ENCODE measurements at regions not wholly inside any gene's neighbourhood (a gene's known extent, or its start where the extent isn't known, plus 50 kb on each side); places are given as distances from the start of the nearest gene placed in this dataset.

DNA sequence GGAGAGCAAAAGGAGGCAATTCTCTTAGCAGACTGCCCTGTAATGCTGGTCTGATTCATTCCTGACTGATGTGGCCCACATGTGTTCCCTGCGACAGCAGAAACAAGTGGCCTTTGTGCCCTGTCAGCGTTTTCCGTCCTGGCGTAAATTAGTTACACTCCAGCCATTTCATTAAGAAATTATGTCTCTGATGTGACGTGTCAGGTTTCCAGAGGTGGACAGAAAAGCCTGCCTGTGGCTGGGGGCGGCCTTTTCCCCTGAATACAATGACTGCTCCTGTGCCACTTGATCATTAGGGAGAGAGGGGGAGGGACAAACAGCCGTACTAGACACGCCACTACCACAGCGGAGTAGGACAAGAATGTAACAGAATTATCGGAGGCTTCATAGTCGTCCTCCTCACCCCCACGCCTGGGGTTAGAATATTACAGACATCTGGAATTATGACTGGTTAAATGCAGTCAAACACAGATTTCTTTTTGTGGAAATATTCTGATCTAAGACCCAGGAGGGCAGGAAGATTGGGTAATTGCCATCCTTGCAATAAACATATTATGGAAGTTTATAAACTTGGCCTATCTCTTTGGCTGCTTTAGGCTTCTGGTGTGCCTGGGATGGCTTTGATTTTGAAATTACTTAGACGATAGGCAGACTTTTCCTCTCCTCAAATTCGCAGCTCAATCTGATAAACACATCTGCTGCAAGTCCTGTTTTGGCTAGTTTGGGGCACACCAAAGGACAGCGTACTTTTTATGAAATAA lies 146.2 kb upstream of the BCOR start (continued):
- TF ChIP-seq, protein P1, sequence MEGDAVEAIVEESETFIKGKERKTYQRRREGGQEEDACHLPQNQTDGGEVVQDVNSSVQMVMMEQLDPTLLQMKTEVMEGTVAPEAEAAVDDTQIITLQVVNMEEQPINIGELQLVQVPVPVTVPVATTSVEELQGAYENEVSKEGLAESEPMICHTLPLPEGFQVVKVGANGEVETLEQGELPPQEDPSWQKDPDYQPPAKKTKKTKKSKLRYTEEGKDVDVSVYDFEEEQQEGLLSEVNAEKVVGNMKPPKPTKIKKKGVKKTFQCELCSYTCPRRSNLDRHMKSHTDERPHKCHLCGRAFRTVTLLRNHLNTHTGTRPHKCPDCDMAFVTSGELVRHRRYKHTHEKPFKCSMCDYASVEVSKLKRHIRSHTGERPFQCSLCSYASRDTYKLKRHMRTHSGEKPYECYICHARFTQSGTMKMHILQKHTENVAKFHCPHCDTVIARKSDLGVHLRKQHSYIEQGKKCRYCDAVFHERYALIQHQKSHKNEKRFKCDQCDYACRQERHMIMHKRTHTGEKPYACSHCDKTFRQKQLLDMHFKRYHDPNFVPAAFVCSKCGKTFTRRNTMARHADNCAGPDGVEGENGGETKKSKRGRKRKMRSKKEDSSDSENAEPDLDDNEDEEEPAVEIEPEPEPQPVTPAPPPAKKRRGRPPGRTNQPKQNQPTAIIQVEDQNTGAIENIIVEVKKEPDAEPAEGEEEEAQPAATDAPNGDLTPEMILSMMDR (IDR thresholded peaks at IDR 0.05 in 2 of 3, conservative IDR thresholded peaks at IDR 0.05 in 1 of 3; ENCODE audit: control insufficient read depth in 2 of 3, extremely low read depth in 1 of 3, insufficient read depth in 1 of 3, low read depth in 3 of 3, low read length in 3 of 3) = no peak
- no peak for TF ChIP-seq NFXL1 (IDR thresholded peaks at IDR 0.05; ENCODE audit: borderline replicate concordance)
- no peak for TF ChIP-seq FOXM1 (IDR thresholded peaks at IDR 0.05; ENCODE audit: low read depth, low read length)
- no peak for TF ChIP-seq ZSCAN29 (IDR thresholded peaks at IDR 0.05)
- no peak for TF ChIP-seq MYC (IDR thresholded peaks at IDR 0.05; ENCODE audit: insufficient read depth, insufficient read length, insufficient replicate concordance, low read length, severe bottlenecking)

DNA sequence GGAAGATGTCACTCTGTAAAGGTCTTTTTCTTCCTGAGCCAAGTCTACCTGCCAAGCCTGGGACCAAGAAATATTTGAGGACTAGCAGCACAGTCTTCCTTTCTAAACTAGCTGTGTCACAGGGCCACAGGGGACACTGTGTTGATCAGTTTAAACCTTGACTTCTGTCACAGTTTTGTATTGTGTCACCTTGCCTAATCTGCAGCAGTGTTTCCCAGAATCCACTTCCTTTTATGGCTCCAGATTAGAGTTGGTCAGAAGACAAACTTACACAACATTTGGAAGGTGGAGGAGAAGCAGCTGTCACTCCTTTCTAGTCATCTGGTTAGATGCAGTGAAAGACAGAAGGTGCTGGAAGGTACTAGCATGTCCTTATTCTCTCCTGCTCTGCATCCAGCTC lies 143.1 kb upstream of the BCOR start:
- Histone ChIP-seq H3K4me3 (no peak overlapping the region), H3K79me2 (ENCODE audit: control insufficient read depth, insufficient read depth, low read length) (no peaks in the 10 kb centered on the region), H4K20me1 (ENCODE audit: control insufficient read depth, insufficient read depth) (no peaks in the 10 kb centered on the region), H3K4me1 (ENCODE audit: control insufficient read depth, insufficient read depth, low read length) (no peaks in the 10 kb centered on the region), H2AFZ (ENCODE audit: control insufficient read depth, low read depth, low read length) (no peak overlapping the region), H3K27me3 (replicated peaks in 1 of 2; ENCODE audit: control insufficient read depth in 2 of 2, insufficient read depth in 2 of 2, low read length in 1 of 2) (no peaks in the 10 kb centered on the region), H3K27ac (ENCODE audit: control insufficient read depth, insufficient read depth) (no peak overlapping the region), H3K36me3 (ENCODE audit: control insufficient read depth in 2 of 2, insufficient read depth in 2 of 2, low read length in 1 of 2) (no peaks in the 10 kb centered on the region), H3K4me2 (ENCODE audit: control insufficient read depth, insufficient read depth) (no peak overlapping the region), H3K9ac (ENCODE audit: control insufficient read depth, insufficient read depth, low read length) (no peak overlapping the region), H3K9me3 (replicated peaks; ENCODE audit: control insufficient read depth, insufficient read depth, low read length) (no peaks in the 10 kb centered on the region)
- ChIA-PET SMC1A (ENCODE audit: uncharacterized antibody, unreplicated experiment) (no interaction called here), RAD21 (ENCODE audit: unreplicated experiment) (no interaction called here), CTCF (no interaction called here), POLR2A (no interaction called here)
- intact Hi-C loops (cut with micrococcal nuclease; ENCODE audit: unreplicated experiment) (no loop called here), in situ Hi-C loops (cut with MboI) (no loop called here)
- no TSS peak for BruUV-seq (replicated peaks)
- ATAC-seq (no peak), FAIRE-seq (no peak), DNase-seq (ENCODE audit: low read depth, low spot score) (no peak)
- TF ChIP-seq, protein P2, sequence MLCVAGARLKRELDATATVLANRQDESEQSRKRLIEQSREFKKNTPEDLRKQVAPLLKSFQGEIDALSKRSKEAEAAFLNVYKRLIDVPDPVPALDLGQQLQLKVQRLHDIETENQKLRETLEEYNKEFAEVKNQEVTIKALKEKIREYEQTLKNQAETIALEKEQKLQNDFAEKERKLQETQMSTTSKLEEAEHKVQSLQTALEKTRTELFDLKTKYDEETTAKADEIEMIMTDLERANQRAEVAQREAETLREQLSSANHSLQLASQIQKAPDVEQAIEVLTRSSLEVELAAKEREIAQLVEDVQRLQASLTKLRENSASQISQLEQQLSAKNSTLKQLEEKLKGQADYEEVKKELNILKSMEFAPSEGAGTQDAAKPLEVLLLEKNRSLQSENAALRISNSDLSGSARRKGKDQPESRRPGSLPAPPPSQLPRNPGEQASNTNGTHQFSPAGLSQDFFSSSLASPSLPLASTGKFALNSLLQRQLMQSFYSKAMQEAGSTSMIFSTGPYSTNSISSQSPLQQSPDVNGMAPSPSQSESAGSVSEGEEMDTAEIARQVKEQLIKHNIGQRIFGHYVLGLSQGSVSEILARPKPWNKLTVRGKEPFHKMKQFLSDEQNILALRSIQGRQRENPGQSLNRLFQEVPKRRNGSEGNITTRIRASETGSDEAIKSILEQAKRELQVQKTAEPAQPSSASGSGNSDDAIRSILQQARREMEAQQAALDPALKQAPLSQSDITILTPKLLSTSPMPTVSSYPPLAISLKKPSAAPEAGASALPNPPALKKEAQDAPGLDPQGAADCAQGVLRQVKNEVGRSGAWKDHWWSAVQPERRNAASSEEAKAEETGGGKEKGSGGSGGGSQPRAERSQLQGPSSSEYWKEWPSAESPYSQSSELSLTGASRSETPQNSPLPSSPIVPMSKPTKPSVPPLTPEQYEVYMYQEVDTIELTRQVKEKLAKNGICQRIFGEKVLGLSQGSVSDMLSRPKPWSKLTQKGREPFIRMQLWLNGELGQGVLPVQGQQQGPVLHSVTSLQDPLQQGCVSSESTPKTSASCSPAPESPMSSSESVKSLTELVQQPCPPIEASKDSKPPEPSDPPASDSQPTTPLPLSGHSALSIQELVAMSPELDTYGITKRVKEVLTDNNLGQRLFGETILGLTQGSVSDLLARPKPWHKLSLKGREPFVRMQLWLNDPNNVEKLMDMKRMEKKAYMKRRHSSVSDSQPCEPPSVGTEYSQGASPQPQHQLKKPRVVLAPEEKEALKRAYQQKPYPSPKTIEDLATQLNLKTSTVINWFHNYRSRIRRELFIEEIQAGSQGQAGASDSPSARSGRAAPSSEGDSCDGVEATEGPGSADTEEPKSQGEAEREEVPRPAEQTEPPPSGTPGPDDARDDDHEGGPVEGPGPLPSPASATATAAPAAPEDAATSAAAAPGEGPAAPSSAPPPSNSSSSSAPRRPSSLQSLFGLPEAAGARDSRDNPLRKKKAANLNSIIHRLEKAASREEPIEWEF (IDR thresholded peaks at IDR 0.05; ENCODE audit: insufficient replicate concordance, low read depth, low read length) = no peak
- TF ChIP-seq, protein P3, sequence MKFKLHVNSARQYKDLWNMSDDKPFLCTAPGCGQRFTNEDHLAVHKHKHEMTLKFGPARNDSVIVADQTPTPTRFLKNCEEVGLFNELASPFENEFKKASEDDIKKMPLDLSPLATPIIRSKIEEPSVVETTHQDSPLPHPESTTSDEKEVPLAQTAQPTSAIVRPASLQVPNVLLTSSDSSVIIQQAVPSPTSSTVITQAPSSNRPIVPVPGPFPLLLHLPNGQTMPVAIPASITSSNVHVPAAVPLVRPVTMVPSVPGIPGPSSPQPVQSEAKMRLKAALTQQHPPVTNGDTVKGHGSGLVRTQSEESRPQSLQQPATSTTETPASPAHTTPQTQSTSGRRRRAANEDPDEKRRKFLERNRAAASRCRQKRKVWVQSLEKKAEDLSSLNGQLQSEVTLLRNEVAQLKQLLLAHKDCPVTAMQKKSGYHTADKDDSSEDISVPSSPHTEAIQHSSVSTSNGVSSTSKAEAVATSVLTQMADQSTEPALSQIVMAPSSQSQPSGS (IDR thresholded peaks at IDR 0.05; ENCODE audit: low read length) = no peak
- no peak for TF ChIP-seq ETV6 (conservative IDR thresholded peaks at IDR 0.05 in 1 of 2, IDR thresholded peaks at IDR 0.05 in 1 of 2; ENCODE audit: borderline replicate concordance in 1 of 2, low read depth in 1 of 2)
- no peak for TF ChIP-seq MYC (IDR thresholded peaks at IDR 0.05; ENCODE audit: insufficient read depth, insufficient read length, insufficient replicate concordance, low read length, severe bottlenecking)
- no peak for TF ChIP-seq SPI1 (IDR thresholded peaks at IDR 0.05; ENCODE audit: borderline replicate concordance, insufficient read depth, low read depth, low read length)
